ENCODE measurements at regions not wholly inside any gene's neighbourhood (a gene's known extent, or its start where the extent isn't known, plus 50 kb on each side); places are given as distances from the start of the nearest gene placed in this dataset.

- peaks cover 3% of the 10 kb centered on the region; the same call in 1 of the 2 replicates for H3K9me3 ChIP-seq (ENCODE audit: control insufficient read depth, insufficient read depth, low read length)
- no peak overlapping the region for H3K27ac ChIP-seq (ENCODE audit: low read depth, low read length)
- TF ChIP-seq, protein P1, sequence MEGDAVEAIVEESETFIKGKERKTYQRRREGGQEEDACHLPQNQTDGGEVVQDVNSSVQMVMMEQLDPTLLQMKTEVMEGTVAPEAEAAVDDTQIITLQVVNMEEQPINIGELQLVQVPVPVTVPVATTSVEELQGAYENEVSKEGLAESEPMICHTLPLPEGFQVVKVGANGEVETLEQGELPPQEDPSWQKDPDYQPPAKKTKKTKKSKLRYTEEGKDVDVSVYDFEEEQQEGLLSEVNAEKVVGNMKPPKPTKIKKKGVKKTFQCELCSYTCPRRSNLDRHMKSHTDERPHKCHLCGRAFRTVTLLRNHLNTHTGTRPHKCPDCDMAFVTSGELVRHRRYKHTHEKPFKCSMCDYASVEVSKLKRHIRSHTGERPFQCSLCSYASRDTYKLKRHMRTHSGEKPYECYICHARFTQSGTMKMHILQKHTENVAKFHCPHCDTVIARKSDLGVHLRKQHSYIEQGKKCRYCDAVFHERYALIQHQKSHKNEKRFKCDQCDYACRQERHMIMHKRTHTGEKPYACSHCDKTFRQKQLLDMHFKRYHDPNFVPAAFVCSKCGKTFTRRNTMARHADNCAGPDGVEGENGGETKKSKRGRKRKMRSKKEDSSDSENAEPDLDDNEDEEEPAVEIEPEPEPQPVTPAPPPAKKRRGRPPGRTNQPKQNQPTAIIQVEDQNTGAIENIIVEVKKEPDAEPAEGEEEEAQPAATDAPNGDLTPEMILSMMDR (IDR thresholded peaks at IDR 0.05; ENCODE audit: low read depth, low read length), result no peak
- ChIA-PET POLR2A (no interaction called here), CTCF (no interaction called here)
- no peaks in the 10 kb centered on the region for H3K27me3 ChIP-seq (ENCODE audit: control insufficient read depth, insufficient read depth, low read length)
- H3K4me3 ChIP-seq (ENCODE audit: low read depth, low read length), result no peak overlapping the region
- no peak for DNase-seq (ENCODE audit: low read depth, low spot score)
These were observed 418.0 kb upstream of the SPOCK3 start for GRCh38 chr4:167652267-167652666.

GRCh38 chr4:167688660-167689142 is 403.6 kb upstream of the ANXA10 start:
- Histone ChIP-seq H3K27me3 (ENCODE audit: control insufficient read depth, insufficient read depth, low read length) (no peaks in the 10 kb centered on the region), H3K9me3 (ENCODE audit: control insufficient read depth, insufficient read depth, low read length) (no peaks in the 10 kb centered on the region), H3K4me3 (ENCODE audit: low read depth, low read length) (no peak overlapping the region), H3K27ac (ENCODE audit: low read depth, low read length) (no peak overlapping the region)
- DNase-seq (ENCODE audit: low read depth, low spot score), result no peak
- TF ChIP-seq, protein P1 (IDR thresholded peaks at IDR 0.05; ENCODE audit: low read depth, low read length), result no peak
- ChIA-PET POLR2A (no interaction called here), CTCF (no interaction called here)

GRCh38 chr4:167702391-167702790 is 389.9 kb upstream of the ANXA10 start:
- Histone ChIP-seq H3K9me3 (ENCODE audit: control insufficient read depth, insufficient read depth, low read length) (no peaks in the 10 kb centered on the region), H3K27ac (ENCODE audit: low read depth, low read length) (no peak overlapping the region), H3K27me3 (ENCODE audit: control insufficient read depth, insufficient read depth, low read length) (no peaks in the 10 kb centered on the region), H3K4me3 (ENCODE audit: low read depth, low read length) (no peak overlapping the region)
- ChIA-PET POLR2A (no interaction called here), CTCF (no interaction called here)
- DNase-seq (ENCODE audit: low read depth, low spot score), result no peak
- TF ChIP-seq, protein P1 (IDR thresholded peaks at IDR 0.05; ENCODE audit: low read depth, low read length), result no peak

GRCh38 chr4:167711517-167711916 is 380.8 kb upstream of the ANXA10 start:
- POLR2A ChIA-PET, result no interaction called here
- H3K27me3 ChIP-seq (ENCODE audit: control insufficient read depth, insufficient read depth, low read length), result no peaks in the 10 kb centered on the region
- no peak overlapping the region for H3K4me3 ChIP-seq (ENCODE audit: low read depth, low read length)
- H3K9me3 ChIP-seq (ENCODE audit: control insufficient read depth, insufficient read depth, low read length), result no peaks in the 10 kb centered on the region
- TF ChIP-seq, protein P1 (IDR thresholded peaks at IDR 0.05; ENCODE audit: low read depth, low read length), result no peak
- CTCF ChIA-PET, result no interaction called here
- no peak for DNase-seq (ENCODE audit: low read depth, low spot score)
- H3K27ac ChIP-seq (ENCODE audit: low read depth, low read length), result no peak overlapping the region

GRCh38 chr4:167713756-167714155 is 378.6 kb upstream of the ANXA10 start:
- POLR2A ChIA-PET, result no interaction called here
- TF ChIP-seq, protein P1 (IDR thresholded peaks at IDR 0.05; ENCODE audit: low read depth, low read length), result no peak
- no peak for DNase-seq (ENCODE audit: low read depth, low spot score)
- Histone ChIP-seq H3K27me3 (ENCODE audit: control insufficient read depth, insufficient read depth, low read length) (no peaks in the 10 kb centered on the region), H3K9me3 (ENCODE audit: control insufficient read depth, insufficient read depth, low read length) (no peaks in the 10 kb centered on the region), H3K4me3 (ENCODE audit: low read depth, low read length) (no peak overlapping the region), H3K27ac (ENCODE audit: low read depth, low read length) (no peak overlapping the region)
- CTCF ChIA-PET, result no interaction called here

Measured in AG04450 (cell line).